Fibroblast of skin of abdomen (primary cell): ENCODE measurements at regions not wholly inside any gene's neighbourhood (a gene's known extent, or its start where the extent isn't known, plus 50 kb on each side); places are given as distances from the start of the nearest gene placed in this dataset.
A peak's percentile ranks its signal among the peaks of the same experiment; 100 is the strongest.
"Not testable (repeated sequence)": the region's sequence is repeated elsewhere in the genome, so short reads cannot be mapped to it uniquely, and the experiment has no call there.

Experiments
- DNase-seq: peaks from one replicate; pipeline ENCODE4 v3.0.0-alpha.2; 2013

GRCh38 chr2:111671426-111672150 is 212.4 kb downstream of the ANAPC1 start:
- no peak for DNase-seq

- DNase-seq = not testable (repeated sequence)
Observed at GRCh38 chr2:111672641-111673040, 211.4 kb downstream of the ANAPC1 start.

GRCh38 chr2:111673526-111673925 is 210.5 kb downstream of the ANAPC1 start:
- no peak for DNase-seq

- no peak for DNase-seq
Observed at GRCh38 chr2:111675419-111676194, 208.4 kb downstream of the ANAPC1 start.

GRCh38 chr2:111676291-111676822 is 207.6 kb downstream of the ANAPC1 start:
- peak; percentile 34 for DNase-seq

- DNase-seq = no peak
Observed at GRCh38 chr2:111678161-111678560, 205.8 kb downstream of the ANAPC1 start.

- peak; percentile 27 for DNase-seq
Observed at GRCh38 chr2:111678651-111679050, 205.3 kb downstream of the ANAPC1 start.

- DNase-seq = peak; percentile 23
Observed at GRCh38 chr2:111679202-111679601, 204.8 kb downstream of the ANAPC1 start.

- no peak for DNase-seq
Observed at GRCh38 chr2:111684611-111685010, 199.4 kb downstream of the ANAPC1 start.

- DNase-seq = peak; percentile 21
Observed at GRCh38 chr2:111685342-111685741, 198.7 kb downstream of the ANAPC1 start.

GRCh38 chr2:111686994-111687393 is 197.0 kb downstream of the ANAPC1 start:
- DNase-seq = no peak

GRCh38 chr2:111687911-111688310 is 196.1 kb downstream of the ANAPC1 start:
- DNase-seq = no peak

- DNase-seq = no peak
Observed at GRCh38 chr2:111688482-111688881, 195.5 kb downstream of the ANAPC1 start.

GRCh38 chr2:111689174-111689573 is 194.8 kb downstream of the ANAPC1 start:
- DNase-seq = no peak

- DNase-seq = no peak
Observed at GRCh38 chr2:111689941-111690340, 194.1 kb downstream of the ANAPC1 start.

GRCh38 chr2:111691164-111691875 is 192.7 kb downstream of the ANAPC1 start:
- DNase-seq = no peak

- DNase-seq = no peak
Observed at GRCh38 chr2:111692311-111692710, 191.7 kb downstream of the ANAPC1 start.

- DNase-seq = peak; percentile 97
Observed at GRCh38 chr2:111694700-111695101, 189.3 kb downstream of the ANAPC1 start.

- DNase-seq = no peak
Observed at GRCh38 chr2:111695441-111696007, 188.5 kb downstream of the ANAPC1 start.

- no peak for DNase-seq
Observed at GRCh38 chr2:111696226-111696625, 187.8 kb downstream of the ANAPC1 start.

GRCh38 chr2:111697560-111697959 is 186.4 kb downstream of the ANAPC1 start:
- DNase-seq = no peak

- DNase-seq = no peak
Observed at GRCh38 chr2:111698089-111698488, 185.9 kb downstream of the ANAPC1 start.
